ENCODE measurements at regions not wholly inside any gene's neighbourhood (a gene's known extent, or its start where the extent isn't known, plus 50 kb on each side); places are given as distances from the start of the nearest gene placed in this dataset.

GRCh38 chr3:72569754-72570440, 278.3 kb downstream of the SHQ1 start:
- Histone ChIP-seq H3K36me3 (no peaks in the 10 kb centered on the region), H3K27me3 (no peaks in the 10 kb centered on the region), H3K9me3 (no peaks in the 10 kb centered on the region), H3K4me3 (no peak overlapping the region)
- DNase-seq: no peak

- Histone ChIP-seq H3K27me3 (no peaks in the 10 kb centered on the region), H3K36me3 (no peaks in the 10 kb centered on the region), H3K4me3 (no peak overlapping the region), H3K9me3 (no peaks in the 10 kb centered on the region)
- no peak for DNase-seq
Measured at GRCh38 chr3:72568083-72568482, 280.2 kb downstream of the SHQ1 start.

- Histone ChIP-seq H3K9me3 (no peaks in the 10 kb centered on the region), H3K36me3 (no peaks in the 10 kb centered on the region), H3K4me3 (no peak overlapping the region), H3K27me3 (no peaks in the 10 kb centered on the region)
- no peak for DNase-seq
Measured at GRCh38 chr3:72567474-72567873, 280.8 kb downstream of the SHQ1 start.

- Histone ChIP-seq H3K36me3 (no peaks in the 10 kb centered on the region), H3K27me3 (no peaks in the 10 kb centered on the region), H3K9me3 (no peaks in the 10 kb centered on the region), H3K4me3 (no peak overlapping the region)
- no peak for DNase-seq
Measured at GRCh38 chr3:72565593-72565992, 282.7 kb downstream of the SHQ1 start.

- no peak for DNase-seq
- Histone ChIP-seq H3K9me3 (no peaks in the 10 kb centered on the region), H3K27me3 (no peaks in the 10 kb centered on the region), H3K4me3 (no peak overlapping the region), H3K36me3 (no peaks in the 10 kb centered on the region)
Measured at GRCh38 chr3:72563690-72564370, 284.4 kb downstream of the SHQ1 start.

GRCh38 chr3:72560846-72561675, 287.2 kb downstream of the SHQ1 start:
- no peak for DNase-seq
- no peaks in the 10 kb centered on the region for H3K36me3 ChIP-seq
- no peaks in the 10 kb centered on the region for H3K9me3 ChIP-seq
- H3K4me3 ChIP-seq: no peak overlapping the region
- H3K27me3 ChIP-seq: no peaks in the 10 kb centered on the region

GRCh38 chr3:72559385-72559784, 288.9 kb downstream of the SHQ1 start:
- Histone ChIP-seq H3K4me3 (no peak overlapping the region), H3K36me3 (no peaks in the 10 kb centered on the region), H3K27me3 (no peaks in the 10 kb centered on the region), H3K9me3 (no peaks in the 10 kb centered on the region)
- DNase-seq: no peak

- no peaks in the 10 kb centered on the region for H3K36me3 ChIP-seq
- DNase-seq: no peak
- H3K27me3 ChIP-seq: no peaks in the 10 kb centered on the region
- no peaks in the 10 kb centered on the region for H3K9me3 ChIP-seq
- no peak overlapping the region for H3K4me3 ChIP-seq
Measured at GRCh38 chr3:72558001-72558400, 290.2 kb downstream of the SHQ1 start.

GRCh38 chr3:72555714-72556113, 292.5 kb downstream of the SHQ1 start:
- Histone ChIP-seq H3K36me3 (no peaks in the 10 kb centered on the region), H3K9me3 (no peaks in the 10 kb centered on the region), H3K4me3 (no peak overlapping the region), H3K27me3 (no peaks in the 10 kb centered on the region)
- DNase-seq: no peak

- H3K9me3 ChIP-seq: no peaks in the 10 kb centered on the region
- no peak for DNase-seq
- no peaks in the 10 kb centered on the region for H3K36me3 ChIP-seq
- no peaks in the 10 kb centered on the region for H3K27me3 ChIP-seq
- no peak overlapping the region for H3K4me3 ChIP-seq
Measured at GRCh38 chr3:72554689-72555088, 293.6 kb downstream of the SHQ1 start.

- no peaks in the 10 kb centered on the region for H3K27me3 ChIP-seq
- no peaks in the 10 kb centered on the region for H3K9me3 ChIP-seq
- H3K36me3 ChIP-seq: no peaks in the 10 kb centered on the region
- H3K4me3 ChIP-seq: no peak overlapping the region
- no peak for DNase-seq
Measured at GRCh38 chr3:72553298-72553697, 294.9 kb downstream of the SHQ1 start.

- H3K4me3 ChIP-seq: no peak overlapping the region
- H3K36me3 ChIP-seq: no peaks in the 10 kb centered on the region
- H3K9me3 ChIP-seq: no peaks in the 10 kb centered on the region
- no peak for DNase-seq
- H3K27me3 ChIP-seq: no peaks in the 10 kb centered on the region
Measured at GRCh38 chr3:72550582-72551262, 297.5 kb downstream of the SHQ1 start.

- no peak overlapping the region for H3K4me3 ChIP-seq
- H3K36me3 ChIP-seq: no peaks in the 10 kb centered on the region
- no peaks in the 10 kb centered on the region for H3K27me3 ChIP-seq
- H3K9me3 ChIP-seq: no peaks in the 10 kb centered on the region
- no peak for DNase-seq
Measured at GRCh38 chr3:72549761-72550581, 298.3 kb downstream of the SHQ1 start.

GRCh38 chr3:72548981-72549380, 299.3 kb downstream of the SHQ1 start:
- no peaks in the 10 kb centered on the region for H3K36me3 ChIP-seq
- DNase-seq: no peak
- no peak overlapping the region for H3K4me3 ChIP-seq

GRCh38 chr3:72548461-72548860, 299.8 kb downstream of the SHQ1 start:
- Histone ChIP-seq H3K9me3 (no peaks in the 10 kb centered on the region), H3K36me3 (no peaks in the 10 kb centered on the region), H3K4me3 (no peak overlapping the region), H3K27me3 (no peaks in the 10 kb centered on the region)
- no peak for DNase-seq

More at GRCh38 chr3:72548981-72549380, 299.3 kb downstream of the SHQ1 start:
- no peaks in the 10 kb centered on the region for H3K9me3 ChIP-seq
- H3K27me3 ChIP-seq: no peaks in the 10 kb centered on the region

GRCh38 chr3:72547183-72547582, 301.1 kb downstream of the SHQ1 start:
- Histone ChIP-seq H3K36me3 (no peaks in the 10 kb centered on the region), H3K4me3 (no peak overlapping the region), H3K9me3 (no peaks in the 10 kb centered on the region), H3K27me3 (no peaks in the 10 kb centered on the region)
- DNase-seq: no peak
